Left ventricle myocardium inferior (tissue), 1 donor: ENCODE measurements at regions not wholly inside any gene's neighbourhood (a gene's known extent, or its start where the extent isn't known, plus 50 kb on each side); places are given as distances from the start of the nearest gene placed in this dataset.
A peak's percentile ranks its signal among the peaks of the same experiment; 100 is the strongest.
"Not testable (repeated sequence)": the region's sequence is repeated elsewhere in the genome, so short reads cannot be mapped to it uniquely, and the experiment has no call there.

ENCODE experiments used
- DNase-seq: peaks from one replicate; pipeline ENCODE4 v3.0.0-alpha.2; 2020
- H3K27ac ChIP-seq: fragments of 200-600 bp; replicated peaks from 2 replicates; pipeline ENCODE4 v1.8.0; 2021
- H3K27me3 ChIP-seq: fragments of 200-600 bp; 2 replicates; pipeline ENCODE4 v1.8.0; 2021; ENCODE audit warnings: low read depth
- H3K36me3 ChIP-seq: fragments of 200-600 bp; 2 replicates; pipeline ENCODE4 v1.8.0; 2021
- H3K4me1 ChIP-seq: fragments of 200-600 bp; 2 replicates; pipeline ENCODE4 v1.8.0; 2021
- H3K4me3 ChIP-seq: fragments of 200-600 bp; 2 replicates; pipeline ENCODE4 v1.8.0; 2021; ENCODE audit warnings: mild to moderate bottlenecking, moderate library complexity
- H3K9me3 ChIP-seq: fragments of 200-600 bp; replicated peaks from 2 replicates; pipeline ENCODE4 v1.8.0; 2021
- CTCF ChIP-seq: fragments of 200-600 bp; IDR thresholded peaks from 2 replicates; pipeline ENCODE4 v1.8.0; 2021; ENCODE audit warnings: antibody characterized with exemption, mild to moderate bottlenecking, borderline replicate concordance
- intact Hi-C: fragments of 100-400 bp; cut with micrococcal nuclease; formaldehyde crosslinking; loops from one replicate; pipeline ENCODE4 v1.11.0; 2022
- donor health status: DM: no; HTN: yes; CAD: no; lungs with severe emphysema.

- Histone ChIP-seq H3K36me3 (no peaks in the 10 kb centered on the region), H3K4me3 (no peak overlapping the region), H3K9me3 (peaks cover 28% of the 10 kb centered on the region), H3K27me3 (no peaks in the 10 kb centered on the region), H3K4me1 (no peaks in the 10 kb centered on the region), H3K27ac (no peak overlapping the region)
- intact Hi-C loops: no loop called here
- DNase-seq: no peak
- TF ChIP-seq CTCF: no peak
Observed at GRCh38 chr2:198517976-198518375, 713.6 kb downstream of the PLCL1 start.

GRCh38 chr2:198508610-198509009 is 704.2 kb downstream of the PLCL1 start:
- H3K4me3 ChIP-seq, DNase-seq, H3K27me3 ChIP-seq, H3K4me1 ChIP-seq, H3K36me3 ChIP-seq, intact Hi-C loops, H3K27ac ChIP-seq: not testable (repeated sequence)
- H3K9me3 ChIP-seq: peaks cover 46% of the 10 kb centered on the region

- intact Hi-C loops: no loop called here
- peaks cover 13% of the 10 kb centered on the region for H3K9me3 ChIP-seq
- H3K36me3 ChIP-seq: no peaks in the 10 kb centered on the region
- no peaks in the 10 kb centered on the region for H3K4me1 ChIP-seq
- DNase-seq: peak; percentile 22
- no peak for TF ChIP-seq CTCF
- H3K4me3 ChIP-seq: no peak overlapping the region
- no peak overlapping the region for H3K27ac ChIP-seq
- no peaks in the 10 kb centered on the region for H3K27me3 ChIP-seq
Observed at GRCh38 chr2:198499539-198499938, 695.1 kb downstream of the PLCL1 start.

GRCh38 chr2:198498516-198498915 is 694.1 kb downstream of the PLCL1 start:
- Histone ChIP-seq H3K4me1 (no peaks in the 10 kb centered on the region), H3K27me3 (no peaks in the 10 kb centered on the region), H3K36me3 (no peaks in the 10 kb centered on the region), H3K4me3 (no peak overlapping the region), H3K9me3 (peaks cover 4% of the 10 kb centered on the region), H3K27ac (no peak overlapping the region)
- intact Hi-C loops: no loop called here
- no peak for TF ChIP-seq CTCF
- no peak for DNase-seq

- no peaks in the 10 kb centered on the region for H3K4me1 ChIP-seq
- no peak for TF ChIP-seq CTCF
- no peaks in the 10 kb centered on the region for H3K9me3 ChIP-seq
- H3K36me3 ChIP-seq: no peaks in the 10 kb centered on the region
- H3K27me3 ChIP-seq: no peaks in the 10 kb centered on the region
- DNase-seq: no peak
- no peak overlapping the region for H3K4me3 ChIP-seq
- intact Hi-C loops: no loop called here
- no peak overlapping the region for H3K27ac ChIP-seq
Observed at GRCh38 chr2:198498048-198498447, 693.7 kb downstream of the PLCL1 start.

- Histone ChIP-seq H3K27me3 (no peaks in the 10 kb centered on the region), H3K9me3 (no peaks in the 10 kb centered on the region), H3K36me3 (no peaks in the 10 kb centered on the region), H3K4me3 (no peak overlapping the region), H3K27ac (no peak overlapping the region), H3K4me1 (no peaks in the 10 kb centered on the region)
- TF ChIP-seq CTCF: no peak
- intact Hi-C loops: no loop called here
- DNase-seq: no peak
Observed at GRCh38 chr2:198494931-198495330, 690.5 kb downstream of the PLCL1 start.
